ENCODE measurements at regions not wholly inside any gene's neighbourhood (a gene's known extent, or its start where the extent isn't known, plus 50 kb on each side); places are given as distances from the start of the nearest gene placed in this dataset.

GRCh38 chr18:37724206-37724605, 158.6 kb upstream of the CELF4 start:
- Mint-ChIP-seq H3K36me3 (ENCODE audit: low read depth) (no peaks in the 10 kb centered on the region), H3K27ac (no peak overlapping the region), H3K9me3 (no peaks in the 10 kb centered on the region), H3K4me1 (ENCODE audit: low read depth) (no peaks in the 10 kb centered on the region), H3K27me3 (ENCODE audit: low read depth) (no peaks in the 10 kb centered on the region), H3K4me3 (no peak overlapping the region)

DNA sequence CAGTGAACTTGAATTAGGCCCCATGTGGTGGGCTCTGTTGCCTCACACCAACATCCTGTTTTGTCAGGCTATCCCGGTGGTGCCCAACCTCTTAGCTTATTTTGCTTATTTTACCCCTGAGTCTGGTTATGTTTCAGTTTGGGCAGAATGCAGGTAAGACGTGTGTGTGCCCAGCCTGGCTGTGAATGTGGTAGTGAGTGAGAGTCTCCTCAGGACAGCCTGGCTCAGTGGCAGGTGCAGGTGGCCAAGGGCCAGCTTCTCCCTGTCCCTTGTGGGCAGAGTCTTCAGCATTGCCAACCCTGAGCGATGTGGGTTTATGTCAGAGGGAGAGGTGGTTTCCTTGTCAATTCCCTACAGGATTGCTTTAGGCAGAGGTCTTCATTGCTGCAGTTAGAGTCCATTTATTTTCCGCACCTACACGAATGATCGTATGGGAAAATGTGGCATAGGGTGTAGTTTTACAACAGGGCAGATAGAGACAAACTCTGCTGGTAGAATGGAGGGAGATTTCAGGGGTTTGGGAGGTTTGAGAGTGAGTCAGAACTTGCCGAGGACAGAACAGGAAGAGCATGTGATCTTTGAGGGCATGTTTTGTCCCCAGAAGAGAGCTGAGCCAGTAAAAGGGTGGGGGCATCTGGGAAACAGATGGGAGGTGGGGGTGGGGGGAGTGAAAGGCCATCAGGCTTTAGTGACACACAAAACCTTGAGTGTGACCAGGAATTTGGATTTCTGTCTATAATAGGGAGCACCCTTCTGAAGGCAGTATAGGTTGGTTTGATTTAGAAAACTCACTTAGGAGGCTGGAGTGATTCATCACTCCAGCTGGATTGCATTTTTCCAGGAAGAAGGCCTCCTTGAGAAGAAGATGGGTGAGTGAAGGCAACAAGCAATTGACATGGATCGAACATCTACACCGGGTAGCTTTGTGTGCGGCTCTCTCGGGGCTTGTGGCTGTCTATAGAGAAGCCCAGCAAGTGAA, 156.2 kb upstream of the CELF4 start:
- H3K4me1 Mint-ChIP-seq (ENCODE audit: low read depth) = no peaks in the 10 kb centered on the region
- H3K9me3 Mint-ChIP-seq = no peaks in the 10 kb centered on the region
- no peak overlapping the region for H3K27ac Mint-ChIP-seq
- H3K27me3 Mint-ChIP-seq (ENCODE audit: low read depth) = no peaks in the 10 kb centered on the region
- H3K36me3 Mint-ChIP-seq (ENCODE audit: low read depth) = no peaks in the 10 kb centered on the region
- H3K4me3 Mint-ChIP-seq = no peak overlapping the region

DNA sequence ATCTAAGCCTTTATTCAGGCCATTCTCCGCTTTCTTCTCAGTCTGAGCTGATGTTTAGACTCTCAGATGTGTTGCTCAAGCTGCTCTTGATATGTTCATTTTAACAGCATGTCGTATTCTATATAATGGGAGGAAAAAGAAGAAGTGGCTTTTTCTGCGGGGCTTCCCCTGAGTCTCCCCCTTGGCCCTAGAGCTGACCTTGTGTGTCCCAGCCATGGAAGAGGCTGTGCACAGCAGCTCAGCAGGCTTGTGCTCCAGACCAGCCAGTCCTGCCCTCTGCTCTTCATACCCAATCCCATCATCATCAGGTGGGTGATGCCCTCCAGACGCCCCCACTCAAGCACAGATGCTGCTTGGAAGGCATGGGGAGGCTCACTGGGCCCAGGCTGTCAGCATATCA, 155.1 kb upstream of the CELF4 start:
- no peak overlapping the region for H3K4me3 Mint-ChIP-seq
- H3K9me3 Mint-ChIP-seq = no peaks in the 10 kb centered on the region
- no peaks in the 10 kb centered on the region for H3K36me3 Mint-ChIP-seq (ENCODE audit: low read depth)
- H3K27ac Mint-ChIP-seq = no peak overlapping the region
- H3K27me3 Mint-ChIP-seq (ENCODE audit: low read depth) = no peaks in the 10 kb centered on the region
- no peaks in the 10 kb centered on the region for H3K4me1 Mint-ChIP-seq (ENCODE audit: low read depth)

GRCh38 chr18:37717656-37718055, 152.1 kb upstream of the CELF4 start:
- Mint-ChIP-seq H3K36me3 (ENCODE audit: low read depth) (no peaks in the 10 kb centered on the region), H3K27me3 (ENCODE audit: low read depth) (no peaks in the 10 kb centered on the region), H3K4me3 (no peak overlapping the region), H3K9me3 (no peaks in the 10 kb centered on the region), H3K27ac (no peak overlapping the region), H3K4me1 (ENCODE audit: low read depth) (no peaks in the 10 kb centered on the region)

DNA sequence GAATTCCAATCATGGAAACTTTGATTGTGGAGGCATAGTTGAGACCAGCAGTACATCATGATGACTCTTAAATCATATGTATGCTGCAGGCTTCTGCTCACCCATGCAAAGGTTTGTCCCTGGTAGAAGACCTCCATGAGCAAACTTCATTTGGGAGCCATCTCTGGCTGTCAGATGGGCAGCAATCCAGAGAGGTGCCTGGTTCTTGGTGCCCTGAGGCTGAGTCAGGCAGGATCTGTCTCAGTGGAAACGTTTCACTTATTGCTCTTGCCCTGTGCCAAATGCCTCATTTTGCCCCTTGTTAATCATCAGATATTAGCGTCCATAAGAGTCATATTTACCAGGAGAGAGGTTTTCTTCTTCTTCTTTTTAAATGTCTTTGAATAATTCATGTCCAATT, 151.5 kb upstream of the CELF4 start:
- Mint-ChIP-seq H3K4me3 (no peak overlapping the region), H3K9me3 (no peaks in the 10 kb centered on the region), H3K27me3 (ENCODE audit: low read depth) (no peaks in the 10 kb centered on the region), H3K4me1 (ENCODE audit: low read depth) (no peaks in the 10 kb centered on the region), H3K27ac (no peak overlapping the region), H3K36me3 (ENCODE audit: low read depth) (no peaks in the 10 kb centered on the region)

DNA sequence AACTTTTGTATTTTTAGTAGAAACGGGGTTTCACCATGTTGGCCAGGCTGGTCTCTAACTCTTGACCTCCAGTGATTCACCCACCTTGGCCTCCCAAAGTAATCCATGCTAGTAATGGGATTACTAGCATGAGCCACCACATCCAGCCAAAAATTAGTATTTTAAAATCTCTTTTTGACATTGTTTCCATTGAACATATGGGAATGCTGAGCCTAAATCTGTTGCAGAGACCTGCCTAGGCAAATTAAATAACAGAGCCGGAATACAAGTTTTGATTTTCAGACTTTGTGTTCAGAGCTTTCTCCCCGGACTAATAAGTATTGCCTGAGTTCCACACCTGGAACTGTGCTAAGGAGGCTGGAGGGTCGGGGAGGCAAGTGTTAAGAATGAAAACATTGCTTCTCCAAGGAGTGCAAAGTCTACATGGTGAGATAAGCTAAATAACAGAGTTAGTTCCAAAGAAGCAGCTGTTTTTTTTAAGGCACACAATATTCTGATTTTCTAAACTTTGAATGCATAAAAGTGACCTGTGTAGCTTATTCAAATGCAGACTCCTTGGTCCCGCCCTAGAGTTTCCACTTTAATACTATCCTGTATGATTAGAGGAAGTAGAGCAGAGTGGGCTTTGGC, 150.6 kb upstream of the CELF4 start:
- Mint-ChIP-seq H3K27ac (no peak overlapping the region), H3K27me3 (ENCODE audit: low read depth) (no peaks in the 10 kb centered on the region), H3K4me3 (no peak overlapping the region), H3K36me3 (ENCODE audit: low read depth) (no peaks in the 10 kb centered on the region), H3K9me3 (no peaks in the 10 kb centered on the region), H3K4me1 (ENCODE audit: low read depth) (no peaks in the 10 kb centered on the region)

GRCh38 chr18:37714691-37715090, 149.1 kb upstream of the CELF4 start:
- Mint-ChIP-seq H3K27me3 (ENCODE audit: low read depth) (no peaks in the 10 kb centered on the region), H3K36me3 (ENCODE audit: low read depth) (no peaks in the 10 kb centered on the region), H3K27ac (no peak overlapping the region), H3K4me3 (no peak overlapping the region), H3K4me1 (ENCODE audit: low read depth) (no peaks in the 10 kb centered on the region), H3K9me3 (no peaks in the 10 kb centered on the region)

DNA sequence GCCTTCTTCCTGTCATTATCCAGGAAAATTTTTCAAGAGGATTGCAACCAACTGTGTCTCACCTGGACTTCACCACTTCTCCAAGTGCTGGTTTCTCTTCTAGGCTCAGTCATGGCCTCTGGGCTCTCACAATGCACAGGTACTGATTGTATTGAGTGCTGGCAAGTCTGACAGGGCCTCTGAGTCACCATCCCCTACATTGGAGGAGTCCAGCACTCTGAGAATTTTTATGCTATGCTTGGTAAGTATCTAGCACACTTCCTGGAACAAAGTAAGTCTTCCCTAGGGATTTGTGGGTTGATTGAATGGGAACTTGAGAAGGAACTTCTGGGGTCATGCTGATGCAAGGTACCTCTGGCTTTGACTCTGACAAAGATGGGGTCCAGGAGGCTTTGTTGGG, 147.2 kb upstream of the CELF4 start:
- Mint-ChIP-seq H3K9me3 (no peaks in the 10 kb centered on the region), H3K4me1 (ENCODE audit: low read depth) (no peaks in the 10 kb centered on the region), H3K27ac (no peak overlapping the region), H3K4me3 (no peak overlapping the region), H3K36me3 (ENCODE audit: low read depth) (no peaks in the 10 kb centered on the region), H3K27me3 (ENCODE audit: low read depth) (no peaks in the 10 kb centered on the region)

DNA sequence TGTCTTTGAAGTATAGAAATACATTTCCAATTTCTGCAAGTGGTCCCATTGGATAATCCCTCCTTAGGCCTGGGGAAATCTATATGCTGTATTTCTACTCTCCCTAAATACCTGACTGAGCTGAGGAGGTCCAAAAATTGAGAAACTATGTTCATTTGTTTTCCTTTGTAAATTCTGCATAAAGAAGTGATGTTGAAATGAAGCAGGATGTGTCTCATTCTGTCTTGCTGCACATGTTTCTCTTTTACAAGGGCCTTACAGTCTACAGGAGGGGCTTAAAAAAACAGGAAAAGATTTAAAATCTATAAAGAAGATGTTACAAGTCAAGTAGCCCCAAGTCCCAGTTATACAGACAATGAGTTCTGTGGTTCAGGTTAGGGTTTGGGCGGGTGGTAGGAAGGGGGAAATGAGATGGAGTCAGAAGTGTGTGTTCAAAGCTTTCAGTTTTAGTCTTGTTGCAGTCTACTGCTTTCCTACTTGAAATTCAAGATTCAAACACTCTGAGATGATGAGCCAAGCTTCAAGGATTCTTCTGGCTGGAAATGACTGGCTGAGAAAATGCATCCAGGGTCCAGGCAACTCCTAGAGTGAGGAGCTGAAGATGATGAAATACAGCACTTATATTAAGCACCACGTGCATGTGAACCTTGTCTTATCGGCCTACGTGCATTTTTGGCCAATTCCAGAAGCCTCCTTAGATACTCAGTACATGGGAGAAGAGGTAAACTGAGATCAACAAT, 146.3 kb upstream of the CELF4 start:
- Mint-ChIP-seq H3K4me1 (ENCODE audit: low read depth) (no peaks in the 10 kb centered on the region), H3K9me3 (no peaks in the 10 kb centered on the region), H3K4me3 (no peak overlapping the region), H3K27ac (no peak overlapping the region), H3K27me3 (ENCODE audit: low read depth) (no peaks in the 10 kb centered on the region), H3K36me3 (ENCODE audit: low read depth) (no peaks in the 10 kb centered on the region)

DNA sequence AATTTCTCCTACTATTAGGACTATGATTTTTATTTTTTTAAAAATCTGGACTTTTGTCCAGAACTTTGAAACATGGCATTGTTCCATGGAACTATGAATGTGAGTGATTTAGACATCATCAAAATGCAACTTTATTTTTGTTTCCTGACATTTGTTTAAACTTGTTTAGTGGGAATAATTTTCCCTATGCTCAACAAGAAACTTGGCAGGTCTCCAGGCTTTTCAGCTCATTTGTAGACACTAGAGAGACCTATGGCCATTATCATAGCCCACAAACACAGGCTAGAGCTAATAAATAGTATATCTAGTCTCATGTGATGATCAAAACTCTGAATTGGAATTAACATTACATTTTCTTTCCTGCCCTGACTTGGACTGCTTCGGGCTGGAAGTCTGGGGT, 145.1 kb upstream of the CELF4 start:
- no peaks in the 10 kb centered on the region for H3K36me3 Mint-ChIP-seq (ENCODE audit: low read depth)
- no peak overlapping the region for H3K4me3 Mint-ChIP-seq
- H3K27me3 Mint-ChIP-seq (ENCODE audit: low read depth) = no peaks in the 10 kb centered on the region
- H3K4me1 Mint-ChIP-seq (ENCODE audit: low read depth) = no peaks in the 10 kb centered on the region
- no peaks in the 10 kb centered on the region for H3K9me3 Mint-ChIP-seq
- H3K27ac Mint-ChIP-seq = no peak overlapping the region

DNA sequence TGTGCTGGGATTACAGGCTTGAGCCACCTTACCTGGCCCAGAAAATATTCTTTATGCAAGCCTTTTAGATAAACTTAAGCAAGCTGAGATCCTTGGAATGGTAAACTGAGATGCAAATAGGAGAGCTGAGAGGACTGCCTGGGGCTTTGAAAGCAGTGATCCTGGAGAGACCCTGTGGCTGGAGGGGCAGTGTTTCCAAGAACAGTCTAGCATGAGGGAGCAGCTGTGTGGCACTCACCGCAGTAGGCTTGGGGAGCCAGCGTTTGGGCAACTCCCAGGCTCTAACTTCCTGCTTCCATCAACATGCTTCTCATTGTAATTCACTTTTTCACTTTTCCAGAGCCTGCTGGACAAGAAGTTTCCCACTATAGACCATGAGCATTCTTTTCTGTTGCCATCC, 144.1 kb upstream of the CELF4 start:
- Mint-ChIP-seq H3K9me3 (no peaks in the 10 kb centered on the region), H3K27me3 (ENCODE audit: low read depth) (no peaks in the 10 kb centered on the region), H3K36me3 (ENCODE audit: low read depth) (no peaks in the 10 kb centered on the region), H3K27ac (no peak overlapping the region), H3K4me1 (ENCODE audit: low read depth) (no peaks in the 10 kb centered on the region), H3K4me3 (no peak overlapping the region)

DNA sequence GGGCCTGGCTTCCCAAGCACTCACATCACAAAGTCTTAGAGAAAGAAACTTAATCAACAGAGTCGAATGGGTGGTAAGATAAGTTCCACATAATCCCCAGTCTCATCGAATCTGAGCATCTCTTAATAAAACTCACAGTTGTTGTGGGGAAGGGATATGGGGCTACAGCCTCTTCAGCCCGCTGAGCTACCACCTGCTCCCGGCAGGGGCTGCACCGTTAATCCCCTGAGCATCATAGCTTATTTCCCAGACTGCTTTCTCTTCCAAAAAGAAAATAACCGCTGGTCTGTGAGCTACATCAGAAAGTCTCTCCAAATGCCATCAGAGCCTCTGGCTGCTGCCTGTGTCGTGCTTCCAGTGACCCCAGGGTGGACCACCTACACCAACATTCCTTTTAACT, 139.4 kb upstream of the CELF4 start:
- Mint-ChIP-seq H3K27me3 (ENCODE audit: low read depth) (no peaks in the 10 kb centered on the region), H3K4me3 (no peak overlapping the region), H3K36me3 (ENCODE audit: low read depth) (no peaks in the 10 kb centered on the region), H3K27ac (no peak overlapping the region), H3K9me3 (no peaks in the 10 kb centered on the region), H3K4me1 (ENCODE audit: low read depth) (no peaks in the 10 kb centered on the region)

- Mint-ChIP-seq H3K4me3 (no peak overlapping the region), H3K27ac (no peak overlapping the region), H3K36me3 (ENCODE audit: low read depth) (no peaks in the 10 kb centered on the region), H3K9me3 (no peaks in the 10 kb centered on the region), H3K4me1 (ENCODE audit: low read depth) (no peaks in the 10 kb centered on the region), H3K27me3 (ENCODE audit: low read depth) (no peaks in the 10 kb centered on the region)
Measured at GRCh38 chr18:37702841-37703240, 137.2 kb upstream of the CELF4 start.

DNA sequence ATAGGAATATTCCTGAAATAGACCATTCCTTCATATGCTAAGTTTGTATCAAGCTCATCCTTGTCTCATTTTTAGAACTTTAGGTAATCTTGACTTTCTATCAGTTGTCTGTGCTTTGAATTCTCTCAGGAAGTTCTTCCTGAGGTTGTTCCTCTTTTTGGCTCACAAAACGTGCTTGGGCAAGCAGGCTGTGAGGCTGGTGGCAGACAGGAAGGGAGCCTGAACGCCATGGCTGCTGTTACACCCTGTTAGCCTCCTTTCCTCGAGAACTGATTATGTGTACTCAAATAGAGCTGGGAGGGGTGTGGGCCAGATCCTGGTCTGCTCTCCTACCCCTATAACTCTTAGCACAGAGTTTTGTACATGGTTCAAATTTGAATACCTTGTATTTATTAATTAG, 136.4 kb upstream of the CELF4 start:
- Mint-ChIP-seq H3K4me3 (no peak overlapping the region), H3K27ac (no peak overlapping the region), H3K4me1 (ENCODE audit: low read depth) (no peaks in the 10 kb centered on the region), H3K27me3 (ENCODE audit: low read depth) (no peaks in the 10 kb centered on the region), H3K36me3 (ENCODE audit: low read depth) (no peaks in the 10 kb centered on the region), H3K9me3 (no peaks in the 10 kb centered on the region)

All from T-helper 1 cell treated with Interleukin-12 subunit alpha and Interleukin-12 subunit beta and Interleukin-4 antibody, amounts not matched to agents 30 μg/mL and 1 μg/mL, for 36 hours (primary cell).